Testis (tissue), 2 donors: ENCODE measurements at regions not wholly inside any gene's neighbourhood (a gene's known extent, or its start where the extent isn't known, plus 50 kb on each side); places are given as distances from the start of the nearest gene placed in this dataset.

Source experiments
- CTCF ChIP-seq, 3 experiments: fragments of 450-650 bp in 2 of 3; fragments of 200-600 bp in 1 of 3; sonication (generic) in 1 of 3; IDR thresholded peaks; one replicate each; pipeline ENCODE4 v1.5.1; 2016 to 2019; ENCODE audit warnings: antibody characterized with exemption in 3 of 3, mild to moderate bottlenecking in 2 of 3, moderate library complexity in 1 of 3
- POLR2A ChIP-seq: fragments of 450-650 bp; IDR thresholded peaks from one replicate; pipeline ENCODE4 v1.6.1; 2017; ENCODE audit warnings: antibody characterized with exemption, mild to moderate bottlenecking, moderate library complexity

DNA sequence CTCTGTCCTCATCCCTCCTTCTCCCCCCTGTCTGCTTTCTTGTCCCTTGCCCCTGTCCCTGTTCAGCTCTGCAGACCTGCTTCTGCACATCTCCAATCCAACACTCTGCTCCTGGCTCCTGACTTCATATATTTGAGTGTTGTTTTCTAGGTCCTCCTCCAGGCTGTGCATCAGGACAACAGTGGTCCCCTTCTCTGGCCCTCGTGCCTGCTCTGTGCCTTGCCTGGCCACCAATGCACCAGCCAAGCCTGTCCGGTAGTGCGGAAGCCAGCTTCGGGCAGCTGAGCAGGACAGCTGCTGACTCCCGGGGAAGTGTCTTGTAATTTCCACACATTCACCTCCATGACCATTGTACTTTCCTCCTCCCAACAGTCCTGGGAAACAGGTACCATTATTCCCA, 203.4 kb upstream of the RAB4A start:
- TF ChIP-seq POLR2A, result no peak
- no peak for TF ChIP-seq CTCF (IDR thresholded peaks at IDR 0.05)
